Right renal cortex interstitium (tissue), 3 donors: ENCODE measurements at regions not wholly inside any gene's neighbourhood (a gene's known extent, or its start where the extent isn't known, plus 50 kb on each side); places are given as distances from the start of the nearest gene placed in this dataset.
"Not testable (repeated sequence)": the region's sequence is repeated elsewhere in the genome, so short reads cannot be mapped to it uniquely, and the experiment has no call there.

Experiments used
- DNase-seq, 3 donors: peaks; one replicate each; pipeline ENCODE4 v3.0.0-alpha.2; 2013; ENCODE audit warnings: low read depth in 3 of 3, low spot score in 2 of 3

DNA sequence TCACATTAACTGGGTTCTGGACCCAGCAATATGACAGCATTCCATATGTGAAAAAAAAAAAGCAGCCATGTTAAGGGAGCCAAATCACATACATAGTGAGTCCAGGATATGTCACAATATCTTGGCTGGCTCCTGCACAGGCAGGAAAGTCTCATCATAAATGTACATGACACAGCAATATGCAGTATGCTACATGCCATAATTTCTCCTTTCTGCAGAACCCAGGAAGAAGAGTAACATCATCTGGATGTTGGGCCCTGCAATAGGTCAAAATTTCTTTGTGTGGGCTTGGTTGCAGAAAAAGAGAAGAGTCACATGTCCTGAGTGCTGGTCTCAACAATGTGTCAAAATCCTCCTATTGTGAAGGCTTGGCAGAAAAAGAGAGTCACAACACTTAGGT, 902.8 kb upstream of the AMELY start:
- DNase-seq: no peak

DNA sequence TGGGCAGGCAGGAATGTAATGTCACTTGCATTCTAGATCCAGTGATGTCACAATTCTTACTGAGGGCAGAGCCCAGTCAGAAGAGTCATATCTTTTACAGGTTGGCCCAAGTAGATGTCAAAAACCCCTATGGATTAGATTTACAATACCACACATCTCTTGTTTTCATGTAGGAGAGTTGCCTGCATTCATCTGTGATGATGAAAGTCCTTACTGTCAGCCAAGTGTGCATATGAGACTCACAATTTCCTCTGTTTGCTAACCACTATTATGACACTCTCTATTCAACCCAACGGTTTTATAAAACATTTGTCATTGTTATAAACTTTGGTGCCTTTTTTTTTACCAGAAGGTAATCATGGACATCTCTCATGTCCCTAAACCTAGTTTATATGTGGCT, 898.8 kb upstream of the AMELY start:
- DNase-seq: no peak

GRCh38 chrY:7807516-7807870, 895.9 kb upstream of the AMELY start:
- DNase-seq: no peak

DNA sequence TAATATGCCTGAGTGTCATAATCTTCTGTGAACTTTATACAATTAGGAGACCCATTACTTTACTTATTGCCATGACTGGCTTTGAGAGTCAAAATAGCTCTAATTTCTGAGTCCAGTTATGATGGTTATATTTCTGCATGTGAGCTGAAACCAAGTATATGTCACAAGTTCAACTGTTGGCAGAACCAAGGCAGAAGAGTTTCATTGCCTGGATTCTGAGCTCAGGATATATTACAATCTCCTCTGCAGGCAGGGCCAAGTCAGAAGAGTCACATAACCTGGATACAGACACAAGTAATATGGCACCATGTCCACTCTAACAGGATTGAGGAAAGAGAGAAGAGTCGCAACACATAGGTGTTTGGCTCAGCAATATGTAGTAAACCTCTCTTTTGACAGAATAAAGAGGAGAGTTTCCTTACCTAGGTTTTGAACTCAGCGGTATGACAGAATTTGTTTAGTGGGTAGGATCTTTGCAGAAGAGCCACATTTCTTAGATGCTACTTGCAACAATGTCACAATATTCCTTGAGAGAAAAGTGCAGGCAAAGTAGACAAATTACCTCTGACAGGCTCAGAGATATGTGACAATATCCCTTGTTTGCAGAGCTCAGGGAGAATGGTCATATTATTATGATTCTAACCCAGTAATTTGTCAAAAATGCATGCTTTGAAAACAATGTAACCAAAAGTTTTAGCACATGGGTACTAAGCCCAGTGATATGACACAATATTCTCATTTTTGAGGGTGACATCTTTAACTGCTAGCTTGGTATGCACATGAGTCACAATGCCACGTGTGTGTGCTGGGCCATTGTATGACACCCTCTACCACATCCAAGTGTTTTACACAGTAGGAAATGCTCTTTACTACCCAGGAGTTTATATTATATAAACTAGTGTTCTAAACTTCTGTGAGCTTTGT, 895.3 kb upstream of the AMELY start:
- no peak for DNase-seq

- DNase-seq: no peak
Observed at GRCh38 chrY:7805624-7806023, 894.1 kb upstream of the AMELY start.

DNA sequence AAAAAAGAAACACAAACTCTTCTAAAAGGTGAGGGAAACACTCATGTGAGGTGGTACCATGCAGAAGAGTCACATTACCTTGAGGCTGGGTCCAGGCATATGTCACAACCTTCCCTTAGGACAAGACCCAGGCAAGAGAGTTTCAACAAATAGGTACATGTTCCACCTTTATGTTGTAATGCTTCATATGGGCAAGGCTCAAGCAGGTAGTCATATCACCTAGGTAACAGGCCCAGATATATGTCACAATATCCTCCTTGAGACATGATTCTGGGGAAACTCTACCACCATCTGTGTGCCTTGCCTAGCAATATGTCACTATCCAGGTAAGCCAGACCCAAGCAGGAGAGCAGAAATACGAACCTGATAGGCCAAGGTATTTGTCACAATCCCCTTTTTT, 892.2 kb upstream of the AMELY start:
- DNase-seq: no peak

DNA sequence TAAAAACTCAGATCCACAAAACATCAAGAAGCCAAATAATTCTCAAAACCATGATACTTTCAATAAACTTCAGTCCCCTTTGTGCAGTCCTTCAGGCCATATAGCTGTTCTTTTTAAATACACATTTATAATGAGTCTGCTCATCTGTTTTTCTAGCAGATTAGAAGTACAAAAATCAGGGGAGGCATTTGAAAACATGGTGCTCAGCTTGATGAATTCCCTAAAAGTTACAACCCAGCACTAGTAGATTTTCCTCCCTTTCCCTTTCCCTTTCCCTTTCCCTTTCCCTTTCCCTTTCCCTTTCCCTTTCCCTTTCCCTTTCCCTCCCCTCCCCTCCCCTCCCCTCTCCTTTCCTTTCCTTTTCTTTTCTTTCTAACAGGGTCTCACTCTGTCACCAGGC, 884.6 kb upstream of the AMELY start:
- no peak for DNase-seq

DNA sequence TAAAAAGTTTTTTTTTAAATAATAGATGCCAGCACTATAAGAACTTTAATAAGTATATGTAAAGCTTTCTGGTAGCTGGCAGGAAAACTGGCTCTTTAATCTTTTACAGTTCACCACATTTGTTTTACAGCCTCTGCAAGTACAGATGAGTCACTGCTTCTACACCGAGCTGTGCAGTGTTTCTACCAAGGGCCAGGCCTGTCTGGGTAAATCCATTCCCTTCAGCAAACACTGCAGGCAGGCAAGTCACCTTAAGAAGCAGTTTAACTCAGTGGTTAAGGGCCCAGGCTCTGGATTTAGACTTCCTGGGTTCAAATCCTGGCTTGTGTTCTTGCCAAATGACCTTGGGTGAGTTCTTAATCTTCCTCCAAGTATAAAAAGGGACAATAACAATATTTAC, 882.9 kb upstream of the AMELY start:
- DNase-seq: no peak

GRCh38 chrY:7793989-7794388, 882.4 kb upstream of the AMELY start:
- no peak for DNase-seq

GRCh38 chrY:7792431-7792830, 880.9 kb upstream of the AMELY start:
- no peak for DNase-seq

GRCh38 chrY:7781501-7781900, 869.9 kb upstream of the AMELY start:
- no peak for DNase-seq

- DNase-seq: not testable (repeated sequence)
Observed at GRCh38 chrY:7775436-7775835, 863.9 kb upstream of the AMELY start.

- DNase-seq: no peak
Observed at GRCh38 chrY:7771771-7772170, 860.2 kb upstream of the AMELY start.

- DNase-seq: no peak
Observed at GRCh38 chrY:7769790-7770375, 858.3 kb upstream of the AMELY start.

DNA sequence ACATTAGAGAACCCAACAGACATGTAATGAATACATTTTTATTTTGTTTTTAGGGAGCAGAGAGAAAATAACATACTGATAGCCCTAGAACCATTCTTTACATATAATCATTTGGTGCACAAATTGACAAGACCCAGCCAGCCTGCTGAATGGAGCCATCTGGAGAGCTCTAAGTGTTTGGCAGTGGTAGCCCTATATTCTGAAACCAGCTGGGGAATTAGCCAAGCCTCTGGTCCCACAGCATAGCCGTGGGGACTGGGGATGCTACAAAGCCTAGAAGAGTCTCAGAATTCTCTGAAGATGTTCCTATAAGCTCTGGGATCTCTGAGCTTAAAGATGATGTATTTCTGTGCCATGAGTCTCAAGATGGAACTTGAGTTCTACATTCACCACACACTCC, 857.3 kb upstream of the AMELY start:
- DNase-seq: no peak

GRCh38 chrY:7753711-7754110, 842.2 kb upstream of the AMELY start:
- DNase-seq: no peak

DNA sequence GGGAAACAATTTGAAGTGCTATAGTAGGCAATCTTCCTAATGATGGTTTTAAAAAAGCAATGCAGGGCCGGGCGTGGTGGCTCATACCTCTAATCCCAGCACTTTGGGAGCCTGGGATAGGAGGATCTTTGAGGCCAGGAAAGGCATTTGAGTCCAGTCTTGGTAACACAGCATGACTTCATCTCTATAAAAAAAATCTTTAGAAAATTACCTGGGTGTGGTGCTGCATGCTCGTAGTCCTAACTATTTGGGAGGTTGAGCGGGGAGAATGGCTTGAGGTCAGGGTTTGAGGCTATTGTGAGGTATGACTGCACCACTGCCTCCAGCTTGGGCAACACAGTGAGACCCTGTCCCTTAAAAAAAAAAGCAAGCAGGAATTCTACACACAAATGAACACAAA, 835.2 kb upstream of the AMELY start:
- no peak for DNase-seq

DNA sequence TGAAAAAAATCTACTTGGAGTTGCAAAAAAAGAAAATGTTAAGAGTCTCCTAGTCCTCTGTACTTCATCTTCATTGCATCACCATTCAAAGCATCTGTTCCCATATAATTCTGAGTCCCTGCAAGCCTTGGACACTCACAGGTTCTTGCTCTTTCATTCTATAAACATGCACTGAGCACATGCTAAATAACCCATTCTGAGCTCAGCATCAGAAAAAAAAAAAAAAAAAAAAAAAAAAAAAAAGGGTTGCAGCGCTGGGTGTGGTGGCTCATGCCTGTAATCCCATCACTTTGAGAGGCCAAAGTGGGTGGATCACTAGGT, 834.0 kb upstream of the AMELY start:
- no peak for DNase-seq

GRCh38 chrY:7744691-7745580, 833.4 kb upstream of the AMELY start:
- no peak for DNase-seq

DNA sequence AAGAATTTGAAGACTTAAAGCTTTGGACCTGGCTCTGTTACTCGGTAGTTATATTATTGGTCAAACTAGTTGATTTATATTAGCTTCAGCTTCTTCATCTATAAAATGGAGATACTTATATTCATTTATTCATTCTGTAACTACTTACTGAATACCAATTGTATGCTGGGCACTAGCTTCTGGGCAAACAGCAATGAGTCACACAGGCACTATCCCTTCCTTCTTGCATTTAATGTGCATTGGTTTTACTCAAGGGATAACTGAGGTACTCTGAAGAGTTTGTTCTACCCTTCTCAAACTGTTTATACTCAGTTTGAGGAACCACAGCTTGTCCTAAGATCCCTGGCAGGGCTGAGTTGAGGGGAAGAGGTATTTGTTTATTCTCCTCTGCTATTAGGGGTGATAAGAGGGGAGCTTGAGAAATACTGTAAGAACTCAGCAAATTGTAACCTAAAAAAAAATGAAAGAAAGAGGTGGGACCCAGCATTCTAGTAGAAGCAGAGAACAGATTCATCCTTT, 825.4 kb upstream of the AMELY start:
- DNase-seq: no peak

DNA sequence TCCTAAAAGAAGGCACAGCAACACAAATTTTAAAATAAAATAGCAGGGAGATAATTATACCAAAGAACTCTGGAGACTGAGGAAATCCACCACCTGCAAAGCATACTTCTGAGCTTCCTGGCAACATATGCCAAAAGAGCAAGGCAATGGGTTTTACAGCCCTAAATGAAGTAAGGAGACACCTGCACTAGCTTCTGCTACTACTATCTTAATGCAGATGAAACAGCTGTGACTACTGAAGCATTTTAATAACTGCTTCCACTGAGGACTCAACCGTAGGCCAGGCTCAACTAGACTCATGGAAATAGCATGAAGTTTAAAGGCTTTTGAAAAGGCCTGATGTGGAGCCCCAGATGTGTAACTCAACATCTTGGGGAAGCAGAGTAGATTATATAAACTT, 820.1 kb upstream of the AMELY start:
- DNase-seq: no peak
